Endothelial cell of umbilical vein (primary cell): ENCODE measurements at regions not wholly inside any gene's neighbourhood (a gene's known extent, or its start where the extent isn't known, plus 50 kb on each side); places are given as distances from the start of the nearest gene placed in this dataset.

Experiments used
- BruUV-seq: library from RNA; stranded (reverse); fragments of 400-500 nt; replicated peaks from 2 replicates; lab custom pipeline; 2021; lab: Mats Ljungman, UMichigan
- CTCF ChIA-PET: fragments of 300-600, 350-600 bp; sonication (Branson Sonifier 250); formaldehyde crosslinking; loops from one replicate; lab custom pipeline; 2021; ENCODE audit warnings: antibody characterized with exemption, inconsistent platforms; lab: Charles Lee
- POLR2A ChIA-PET: fragments of 300-600, 350-600 bp; sonication (Branson Sonifier 250); formaldehyde crosslinking; loops from one replicate; lab custom pipeline; 2021; ENCODE audit warnings: antibody characterized with exemption, inconsistent platforms; lab: Charles Lee
- DNase-seq: peaks from one replicate; pipeline ENCODE4 v3.0.0-alpha.2; 2011; ENCODE audit warnings: low read depth, low spot score
- FAIRE-seq: peaks from 2 replicates; lab custom pipeline; 2011; peaks lifted over from hg19 to GRCh38; lab: Jason Lieb, UNC
- H2AFZ ChIP-seq: 2 replicates; pipeline ENCODE4 v1.6.0; 2012; ENCODE audit warnings: low read depth, low read length, control low read depth, inconsistent platforms
- H3K27ac ChIP-seq: 2 replicates; pipeline ENCODE4 v1.5.1; 2011; ENCODE audit warnings: low read depth, mild to moderate bottlenecking, control low read depth, low read length, moderate library complexity; ENCODE audit not compliant: insufficient read depth
- H3K27me3 ChIP-seq, 2 experiments: 2 replicates each; pipeline versions ENCODE4 v1.6.0 to v1.6.1; 2011; ENCODE audit warnings: low read length in 2 of 2, mixed read lengths in 1 of 2; ENCODE audit not compliant: control insufficient read depth in 2 of 2, insufficient read depth in 2 of 2
- H3K36me3 ChIP-seq, 2 experiments: 2 replicates in 1 of 2; 3 replicates in 1 of 2; pipeline ENCODE4 v1.5.1; 2011; ENCODE audit warnings: low read length in 2 of 2, mild to moderate bottlenecking in 1 of 2, moderate library complexity in 1 of 2; ENCODE audit not compliant: control insufficient read depth in 2 of 2, insufficient read depth in 2 of 2; ENCODE audit errors: extremely low read depth in 1 of 2
- H3K4me1 ChIP-seq: 3 replicates; pipeline ENCODE4 v1.5.1; 2011; ENCODE audit warnings: mild to moderate bottlenecking, low read length; ENCODE audit not compliant: control insufficient read depth, insufficient read depth; ENCODE audit errors: extremely low read depth
- H3K4me2 ChIP-seq: 2 replicates; pipeline ENCODE4 v1.6.1; 2011; ENCODE audit warnings: low read length, control low read depth, mixed read lengths; ENCODE audit not compliant: insufficient read depth
- H3K4me3 ChIP-seq, 3 experiments: fragments of 200-600 bp in 1 of 3; sonication (generic), shearing (Covaris generic) in 1 of 3; replicated peaks in 1 of 3; 2 replicates each; pipeline ENCODE4 v1.5.1; 2011 to 2016; ENCODE audit warnings: control low read depth in 3 of 3, low read length in 3 of 3, mild to moderate bottlenecking in 2 of 3, inconsistent platforms in 1 of 3, low read depth in 1 of 3, moderate library complexity in 1 of 3; ENCODE audit not compliant: insufficient read depth in 1 of 3
- H3K79me2 ChIP-seq: 2 replicates; pipeline ENCODE4 v1.6.0; 2012; ENCODE audit warnings: low read length, inconsistent platforms; ENCODE audit not compliant: control insufficient read depth, insufficient read depth
- H3K9ac ChIP-seq: replicated peaks from 2 replicates; pipeline ENCODE3; 2011; ENCODE audit warnings: low read length, control low read depth; ENCODE audit not compliant: insufficient read depth; ENCODE audit errors: extremely low read depth
- H3K9me1 ChIP-seq: replicated peaks from 3 replicates; pipeline ENCODE4 v1.6.0; 2011; ENCODE audit warnings: mild to moderate bottlenecking, low read length; ENCODE audit not compliant: control insufficient read depth, insufficient read depth; ENCODE audit errors: extremely low read depth
- H3K9me3 ChIP-seq: replicated peaks from 2 replicates; pipeline ENCODE4 v1.5.1; 2012; ENCODE audit warnings: low read length, inconsistent platforms; ENCODE audit not compliant: control insufficient read depth, insufficient read depth
- H4K20me1 ChIP-seq: replicated peaks from 2 replicates; pipeline ENCODE3; 2011; ENCODE audit warnings: mild to moderate bottlenecking, low read length; ENCODE audit not compliant: control insufficient read depth, insufficient read depth; ENCODE audit errors: extremely low read depth
- CTCF ChIP-seq, 2 donors: IDR thresholded peaks; 1 replicate in 1 of 2; 2 replicates in 1 of 2; pipeline ENCODE4 v1.5.1; 2011; ENCODE audit warnings: low read length in 2 of 2, mild to moderate bottlenecking in 2 of 2, moderate library complexity in 2 of 2, control low read depth in 1 of 2, inconsistent platforms in 1 of 2, low read depth in 1 of 2; ENCODE audit not compliant: insufficient read depth in 1 of 2; ENCODE audit errors: extremely low read depth in 1 of 2
- EZH2 ChIP-seq: IDR thresholded peaks from 2 replicates; pipeline ENCODE4 v1.6.1; 2012; ENCODE audit warnings: borderline replicate concordance, low read depth, mild to moderate bottlenecking, moderate library complexity, low read length, inconsistent platforms; ENCODE audit not compliant: severe bottlenecking
- FOS ChIP-seq: IDR thresholded peaks from 2 replicates; pipeline ENCODE4 v1.6.1; 2011; ENCODE audit warnings: mild to moderate bottlenecking, low read length, moderate library complexity, borderline replicate concordance; ENCODE audit not compliant: insufficient read depth
- GATA2 ChIP-seq: IDR thresholded peaks from 2 replicates; pipeline ENCODE4 v1.7.0; 2011; ENCODE audit warnings: low read depth, mild to moderate bottlenecking, moderate library complexity, mixed read lengths, low read length; ENCODE audit not compliant: insufficient read length, insufficient read depth
- JUN ChIP-seq: IDR thresholded peaks from 2 replicates; pipeline ENCODE4 v1.6.1; 2011; ENCODE audit warnings: borderline replicate concordance, low read depth; ENCODE audit not compliant: insufficient read length, insufficient read depth
- MYC ChIP-seq: IDR thresholded peaks from one replicate; pipeline ENCODE4 v1.6.1; 2011; ENCODE audit warnings: mild to moderate bottlenecking, low read depth, low read length
- POLR2A ChIP-seq: IDR thresholded peaks from 2 replicates; pipeline ENCODE4 v1.6.1; 2012; ENCODE audit warnings: low read depth, mild to moderate bottlenecking, control low read depth, low read length
- POLR2AphosphoS5 ChIP-seq: IDR thresholded peaks from 2 replicates; pipeline ENCODE4 v1.6.1; 2012; ENCODE audit warnings: low read depth, mild to moderate bottlenecking, control low read depth, low read length, moderate library complexity; ENCODE audit not compliant: insufficient read depth
- dilution Hi-C: fragments of 300-500 bp; cut with MboI; formaldehyde crosslinking; loops from one replicate; pipeline ENCODE4 v1.15.0; 2019; ENCODE audit warnings: low sequenced_read_pairs; ENCODE audit not compliant: extremely low pct_ligation_motif_present
- intact Hi-C: fragments of 100-400 bp; cut with micrococcal nuclease; formaldehyde crosslinking; loops from one replicate; pipeline ENCODE4 v1.10.0; 2022
- TF ChIP-seq, protein P1 (sequence below): IDR thresholded peaks from 2 replicates; pipeline ENCODE4 v1.6.1; 2011; ENCODE audit not compliant: insufficient read depth, insufficient read length

GRCh38 chr1:235009561-235010306, 118.9 kb downstream of the TOMM20 start:
- Histone ChIP-seq H3K4me3 (no peak overlapping the region), H3K9me3 (no peaks in the 10 kb centered on the region), H2AFZ (no peak overlapping the region), H3K9ac (no peak overlapping the region), H3K4me1 (peaks cover 29% of the 10 kb centered on the region), H3K79me2 (no peaks in the 10 kb centered on the region), H3K27me3 (no peaks in the 10 kb centered on the region), H3K9me1 (no peaks in the 10 kb centered on the region), H4K20me1 (no peaks in the 10 kb centered on the region), H3K36me3 (no peaks in the 10 kb centered on the region), H3K4me2 (no peak overlapping the region), H3K27ac (no peak overlapping the region)
- ChIA-PET POLR2A (no interaction called here), CTCF (interaction anchor here (1.0 kb wide), 1 partner anchor 11 kb away, joined by 3 read pairs; no protein-coding TSS in a partner anchor)
- DNase-seq (no peak), FAIRE-seq (no peak)
- BruUV-seq, result no TSS peak
- intact Hi-C loops (no loop called here), dilution Hi-C loops (no loop called here)
- TF ChIP-seq MYC, result no peak
- no peak for TF ChIP-seq CTCF (IDR thresholded peaks at IDR 0.05; ENCODE audit: extremely low read depth in 1 of 2, insufficient read depth in 1 of 2, low read depth in 1 of 2, low read length in 2 of 2)
- no peak for TF ChIP-seq POLR2AphosphoS5
- TF ChIP-seq, protein P1, sequence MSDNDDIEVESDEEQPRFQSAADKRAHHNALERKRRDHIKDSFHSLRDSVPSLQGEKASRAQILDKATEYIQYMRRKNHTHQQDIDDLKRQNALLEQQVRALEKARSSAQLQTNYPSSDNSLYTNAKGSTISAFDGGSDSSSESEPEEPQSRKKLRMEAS, result no peak
- no peak for TF ChIP-seq EZH2
- no peak for TF ChIP-seq GATA2
- no peak for TF ChIP-seq FOS
- TF ChIP-seq POLR2A, result no peak
- TF ChIP-seq JUN, result no peak
